Breast epithelium (tissue), 4 donors: ENCODE measurements at regions not wholly inside any gene's neighbourhood (a gene's known extent, or its start where the extent isn't known, plus 50 kb on each side); places are given as distances from the start of the nearest gene placed in this dataset.

Experiments used
- DNase-seq, 2 donors: peaks; one replicate each; pipeline ENCODE4 v3.0.0-alpha.2; 2019; ENCODE audit warnings: low spot score in 2 of 2
- H3K27ac ChIP-seq, 2 donors: fragments of 200-600 bp; sonication (generic) in 1 of 2; one replicate each; pipeline ENCODE4 v1.5.1; 2016 to 2019; ENCODE audit warnings: mild to moderate bottlenecking in 1 of 2
- H3K27me3 ChIP-seq, 2 donors: fragments of 200-600 bp; sonication (generic) in 1 of 2; one replicate each; pipeline versions ENCODE4 v1.5.1 to v1.6.0; 2017 to 2019; ENCODE audit warnings: control low read depth in 1 of 2, mild to moderate bottlenecking in 1 of 2
- H3K36me3 ChIP-seq: fragments of 200-600 bp; one replicate; pipeline ENCODE4 v1.5.1; 2019
- H3K4me1 ChIP-seq, 2 donors: fragments of 200-600 bp; sonication (generic); one replicate each; pipeline ENCODE4 v1.5.1; 2016 to 2019; ENCODE audit warnings: control low read depth in 1 of 2
- H3K4me3 ChIP-seq, 3 donors: fragments of 200-600 bp; sonication (generic); 1 replicate in 2 of 3; 2 replicates in 1 of 3; pipeline ENCODE4 v1.5.1; 2016 to 2019; ENCODE audit warnings: mild to moderate bottlenecking in 3 of 3, moderate library complexity in 2 of 3
- H3K9me3 ChIP-seq, 2 donors: fragments of 200-600 bp; sonication (generic) in 1 of 2; one replicate each; pipeline ENCODE4 v1.5.1; 2016 to 2019; ENCODE audit warnings: control low read depth in 1 of 2
- POLR2A ChIP-seq: fragments of 450-650 bp; IDR thresholded peaks from one replicate; pipeline ENCODE4 v1.6.1; 2016; ENCODE audit warnings: antibody characterized with exemption, mild to moderate bottlenecking, moderate library complexity
- POLR2AphosphoS5 ChIP-seq, 3 donors: sonication (generic); formaldehyde crosslinking; IDR thresholded peaks; one replicate each; pipeline ENCODE4 v1.6.1; 2017; ENCODE audit warnings: antibody characterized with exemption in 3 of 3
- intact Hi-C: fragments of 100-400 bp; cut with DNase I; formaldehyde crosslinking; loops from one replicate; pipeline ENCODE4 v1.15.1; 2023; ENCODE audit warnings: low total_unique reads
- TF ChIP-seq, protein P1 (sequence below), 3 donors: fragments of 450-650 bp; IDR thresholded peaks; one replicate each; pipeline ENCODE4 v1.5.1; 2016 to 2017; ENCODE audit warnings: antibody characterized with exemption in 3 of 3, mild to moderate bottlenecking in 3 of 3, moderate library complexity in 3 of 3

DNA sequence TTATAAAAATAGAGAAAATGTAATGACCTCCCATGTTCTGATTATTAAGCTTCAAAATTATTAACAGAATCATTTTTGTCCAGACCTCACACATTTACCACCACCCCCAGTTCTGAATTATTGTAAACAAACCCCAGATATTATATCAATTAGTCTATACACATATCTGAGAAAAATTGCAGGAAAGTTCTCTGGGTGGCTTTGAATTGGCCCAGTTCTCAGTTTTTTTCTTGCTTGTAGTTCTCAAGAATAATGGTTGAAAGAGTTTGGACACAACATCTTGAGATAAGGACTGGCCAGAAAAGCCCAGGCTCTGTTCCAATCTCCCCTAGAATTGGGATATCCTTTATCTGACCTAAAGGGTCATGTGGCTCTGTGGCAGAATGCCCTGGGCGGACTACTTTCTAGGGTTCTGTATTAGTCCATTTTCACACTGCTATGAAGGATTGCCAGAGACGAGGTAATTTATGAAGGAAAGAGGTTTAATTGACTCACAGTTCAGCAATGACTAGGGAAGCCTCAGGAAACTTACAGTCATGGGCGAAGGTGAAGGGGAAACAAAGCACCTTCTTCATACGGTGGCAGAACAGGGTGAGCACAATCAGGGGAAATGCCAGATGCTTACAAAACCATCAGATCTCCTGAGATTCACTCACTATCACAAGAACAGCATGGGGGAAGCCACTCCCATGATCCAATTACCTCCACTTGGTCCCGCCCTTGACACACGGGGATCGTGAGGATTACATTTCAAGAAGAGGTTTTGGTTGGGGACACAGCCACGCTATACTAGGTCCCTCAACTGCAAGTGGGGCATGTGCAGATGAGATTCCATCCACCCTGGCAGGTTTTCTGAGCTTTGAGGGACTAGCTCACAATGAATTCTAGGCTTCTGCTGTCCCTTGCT lies 1504.6 kb upstream of the FLRT2 start:
- Histone ChIP-seq H3K27ac (no peak overlapping the region), H3K9me3 (peaks cover 0 to 7% of the 10 kb centered on the region in 2 donors), H3K4me1 (no peaks in the 10 kb centered on the region), H3K36me3 (no peaks in the 10 kb centered on the region), H3K4me3 (no peak overlapping the region), H3K27me3 (no peaks in the 10 kb centered on the region)
- TF ChIP-seq POLR2A, result no peak
- TF ChIP-seq, protein P1, sequence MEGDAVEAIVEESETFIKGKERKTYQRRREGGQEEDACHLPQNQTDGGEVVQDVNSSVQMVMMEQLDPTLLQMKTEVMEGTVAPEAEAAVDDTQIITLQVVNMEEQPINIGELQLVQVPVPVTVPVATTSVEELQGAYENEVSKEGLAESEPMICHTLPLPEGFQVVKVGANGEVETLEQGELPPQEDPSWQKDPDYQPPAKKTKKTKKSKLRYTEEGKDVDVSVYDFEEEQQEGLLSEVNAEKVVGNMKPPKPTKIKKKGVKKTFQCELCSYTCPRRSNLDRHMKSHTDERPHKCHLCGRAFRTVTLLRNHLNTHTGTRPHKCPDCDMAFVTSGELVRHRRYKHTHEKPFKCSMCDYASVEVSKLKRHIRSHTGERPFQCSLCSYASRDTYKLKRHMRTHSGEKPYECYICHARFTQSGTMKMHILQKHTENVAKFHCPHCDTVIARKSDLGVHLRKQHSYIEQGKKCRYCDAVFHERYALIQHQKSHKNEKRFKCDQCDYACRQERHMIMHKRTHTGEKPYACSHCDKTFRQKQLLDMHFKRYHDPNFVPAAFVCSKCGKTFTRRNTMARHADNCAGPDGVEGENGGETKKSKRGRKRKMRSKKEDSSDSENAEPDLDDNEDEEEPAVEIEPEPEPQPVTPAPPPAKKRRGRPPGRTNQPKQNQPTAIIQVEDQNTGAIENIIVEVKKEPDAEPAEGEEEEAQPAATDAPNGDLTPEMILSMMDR (IDR thresholded peaks at IDR 0.05), result no peak
- no peak for TF ChIP-seq POLR2AphosphoS5 (IDR thresholded peaks at IDR 0.05)
- no peak for DNase-seq
- intact Hi-C loops, result no loop called here

DNA sequence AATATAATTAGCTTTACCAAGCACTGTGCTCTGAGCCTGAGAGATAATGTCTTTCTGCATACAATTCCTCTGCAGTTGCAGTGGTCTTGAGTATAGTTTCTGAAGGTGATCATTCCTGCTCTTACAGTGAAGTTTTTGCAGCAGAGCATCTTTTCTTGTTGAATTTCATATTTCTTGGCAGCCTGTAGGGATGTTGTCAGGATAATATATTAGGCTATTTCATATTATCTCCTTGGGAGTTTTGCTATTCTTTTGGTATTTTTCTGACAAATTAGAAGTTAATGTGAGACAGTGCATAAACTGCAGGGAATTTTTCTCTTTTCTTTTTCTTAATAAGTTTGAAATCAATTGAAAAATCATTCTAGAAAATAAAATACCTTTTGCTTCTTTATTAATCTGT lies 1502.6 kb upstream of the FLRT2 start:
- no peak overlapping the region for H3K4me3 ChIP-seq
- intact Hi-C loops, result no loop called here
- H3K27ac ChIP-seq, result no peak overlapping the region
- no peak for DNase-seq
- H3K4me1 ChIP-seq, result no peaks in the 10 kb centered on the region
- no peaks in the 10 kb centered on the region for H3K9me3 ChIP-seq
- no peak for TF ChIP-seq POLR2A
- TF ChIP-seq, protein P1 (IDR thresholded peaks at IDR 0.05), result no peak
- no peak for TF ChIP-seq POLR2AphosphoS5 (IDR thresholded peaks at IDR 0.05)
- H3K36me3 ChIP-seq, result no peaks in the 10 kb centered on the region
- H3K27me3 ChIP-seq, result no peaks in the 10 kb centered on the region

DNA sequence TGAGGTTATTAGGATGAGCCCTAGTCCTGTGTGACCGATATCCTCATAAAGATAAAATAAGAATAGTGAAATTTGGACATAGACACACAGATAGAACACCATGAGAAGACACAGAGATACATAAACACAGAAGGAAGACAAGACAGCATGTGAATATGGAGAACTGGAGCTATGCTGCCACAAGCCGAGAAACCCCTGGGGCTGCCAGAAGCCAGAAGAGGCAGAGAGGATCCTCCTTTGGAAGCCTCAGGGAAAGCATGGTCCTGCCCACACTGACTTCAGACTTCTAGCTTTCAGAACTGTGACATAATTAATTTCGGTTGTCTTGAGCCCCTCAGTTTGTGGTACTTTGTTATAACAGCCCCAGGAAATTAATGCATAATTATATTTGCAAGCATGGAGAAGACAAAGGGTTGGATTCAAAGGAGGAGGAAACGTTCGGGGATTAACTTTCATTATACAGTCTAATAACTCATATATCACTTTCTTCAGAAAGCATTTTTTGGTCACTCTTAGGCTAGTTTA lies 1501.8 kb upstream of the FLRT2 start:
- Histone ChIP-seq H3K27me3 (no peaks in the 10 kb centered on the region), H3K4me3 (no peak overlapping the region), H3K27ac (no peak overlapping the region), H3K4me1 (no peaks in the 10 kb centered on the region), H3K9me3 (no peaks in the 10 kb centered on the region), H3K36me3 (no peaks in the 10 kb centered on the region)
- TF ChIP-seq, protein P1 (IDR thresholded peaks at IDR 0.05), result no peak
- no peak for TF ChIP-seq POLR2A
- no peak for TF ChIP-seq POLR2AphosphoS5 (IDR thresholded peaks at IDR 0.05)
- no peak for DNase-seq
- intact Hi-C loops, result no loop called here

DNA sequence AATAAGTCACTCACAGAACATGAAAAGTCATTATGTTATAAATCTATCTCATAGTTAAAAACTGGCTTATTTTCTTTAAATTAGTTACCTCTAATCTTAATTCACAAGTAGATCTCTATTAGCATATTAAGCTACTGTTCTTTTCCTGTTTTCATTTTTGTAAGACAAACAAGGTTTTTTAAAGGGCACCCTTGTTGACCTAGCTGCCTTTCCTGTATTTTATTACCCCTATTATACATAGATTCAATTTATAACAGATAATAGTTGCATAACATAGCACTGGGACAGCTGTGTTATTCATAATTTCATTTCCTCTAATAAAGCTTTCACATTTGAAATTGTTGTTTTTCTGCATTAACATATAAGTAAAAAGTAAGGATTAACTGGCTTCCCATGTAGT lies 1500.7 kb upstream of the FLRT2 start:
- no peaks in the 10 kb centered on the region for H3K36me3 ChIP-seq
- no peaks in the 10 kb centered on the region for H3K4me1 ChIP-seq
- no peaks in the 10 kb centered on the region for H3K27me3 ChIP-seq
- DNase-seq, result no peak
- no peak overlapping the region for H3K4me3 ChIP-seq
- H3K9me3 ChIP-seq, result no peaks in the 10 kb centered on the region
- TF ChIP-seq POLR2A (no peak), POLR2AphosphoS5 (IDR thresholded peaks at IDR 0.05) (no peak)
- intact Hi-C loops, result no loop called here
- no peak overlapping the region for H3K27ac ChIP-seq

DNA sequence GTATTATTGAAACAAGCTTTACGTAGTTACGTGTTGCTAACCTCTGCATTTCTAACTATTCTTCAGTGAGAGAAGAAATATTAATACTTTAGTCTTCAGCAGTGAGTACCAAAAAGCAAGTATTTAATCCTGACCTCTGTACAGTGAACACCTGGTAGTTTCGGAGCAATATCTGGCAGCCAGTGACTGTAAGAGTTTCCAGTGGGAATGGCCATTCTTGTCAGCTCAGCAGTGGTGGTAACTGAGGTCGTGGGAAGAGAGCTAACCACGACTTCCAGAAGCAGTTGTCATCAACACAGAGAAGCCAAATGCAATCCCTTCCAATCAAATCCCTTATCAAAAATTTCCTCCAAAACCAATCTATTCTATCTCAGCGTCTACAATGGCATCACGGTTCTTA lies 1500.2 kb upstream of the FLRT2 start:
- intact Hi-C loops, result no loop called here
- DNase-seq, result no peak
- no peak overlapping the region for H3K27ac ChIP-seq
- no peaks in the 10 kb centered on the region for H3K27me3 ChIP-seq
- no peaks in the 10 kb centered on the region for H3K4me1 ChIP-seq
- H3K9me3 ChIP-seq, result no peaks in the 10 kb centered on the region
- H3K4me3 ChIP-seq, result no peak overlapping the region
- TF ChIP-seq, protein P1 (IDR thresholded peaks at IDR 0.05), result no peak
- TF ChIP-seq POLR2A (no peak), POLR2AphosphoS5 (IDR thresholded peaks at IDR 0.05) (no peak)
- no peaks in the 10 kb centered on the region for H3K36me3 ChIP-seq
